ENCODE measurements at regions not wholly inside any gene's neighbourhood (a gene's known extent, or its start where the extent isn't known, plus 50 kb on each side); places are given as distances from the start of the nearest gene placed in this dataset.

GRCh38 chr5:112660359-112660758 lies 77.3 kb upstream of the APC start:
- DNase-seq = no peak

- DNase-seq = no peak
Measured at GRCh38 chr5:112663146-112663545, 74.5 kb upstream of the APC start.

GRCh38 chr5:112668016-112668415 lies 69.7 kb upstream of the APC start:
- DNase-seq = no peak

GRCh38 chr5:112668911-112669310 lies 68.8 kb upstream of the APC start:
- no peak for DNase-seq

GRCh38 chr5:112669328-112669963 lies 68.2 kb upstream of the APC start:
- DNase-seq = no peak

- DNase-seq = no peak
Measured at GRCh38 chr5:112671687-112672086, 66.0 kb upstream of the APC start.

GRCh38 chr5:112681481-112681908 lies 56.2 kb upstream of the APC start:
- no peak for DNase-seq

GRCh38 chr5:112682621-112683061 lies 55.0 kb upstream of the APC start:
- no peak for DNase-seq

- no peak for DNase-seq
Measured at GRCh38 chr5:112684121-112684520, 53.6 kb upstream of the APC start.

GRCh38 chr5:112684737-112685136 lies 52.9 kb upstream of the APC start:
- no peak for DNase-seq

- DNase-seq = no peak
Measured at GRCh38 chr5:112685386-112685785, 52.3 kb upstream of the APC start.

GRCh38 chr5:112685931-112686330 lies 51.8 kb upstream of the APC start:
- no peak for DNase-seq

GRCh38 chr5:112686675-112687074 lies 51.0 kb upstream of the APC start:
- DNase-seq = no peak

- DNase-seq = no peak
Measured at GRCh38 chr5:112687306-112687705, 50.4 kb upstream of the APC start.

Data from right kidney (tissue), 1 donor.